ENCODE measurements at regions not wholly inside any gene's neighbourhood (a gene's known extent, or its start where the extent isn't known, plus 50 kb on each side); places are given as distances from the start of the nearest gene placed in this dataset.

DNA sequence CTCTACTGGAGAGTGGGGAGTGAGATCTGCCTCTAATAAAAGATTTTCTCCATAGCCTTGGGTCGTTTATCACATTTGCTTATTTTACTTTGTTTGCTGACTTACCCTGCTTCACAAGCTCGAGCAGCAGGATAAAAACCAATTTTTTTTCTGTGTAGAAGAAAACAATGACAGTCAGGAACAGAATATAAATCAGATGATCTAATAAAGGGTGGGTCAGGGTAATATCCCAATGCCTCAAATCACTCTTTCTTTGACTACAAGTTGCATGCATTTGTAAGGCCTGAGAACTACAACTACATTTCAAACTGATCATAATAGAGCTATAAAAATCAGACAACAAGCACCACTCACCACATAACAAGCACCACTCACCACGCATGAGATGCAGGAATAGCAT, 174.4 kb upstream of the ADARB2 start:
- TF ChIP-seq, protein P1, sequence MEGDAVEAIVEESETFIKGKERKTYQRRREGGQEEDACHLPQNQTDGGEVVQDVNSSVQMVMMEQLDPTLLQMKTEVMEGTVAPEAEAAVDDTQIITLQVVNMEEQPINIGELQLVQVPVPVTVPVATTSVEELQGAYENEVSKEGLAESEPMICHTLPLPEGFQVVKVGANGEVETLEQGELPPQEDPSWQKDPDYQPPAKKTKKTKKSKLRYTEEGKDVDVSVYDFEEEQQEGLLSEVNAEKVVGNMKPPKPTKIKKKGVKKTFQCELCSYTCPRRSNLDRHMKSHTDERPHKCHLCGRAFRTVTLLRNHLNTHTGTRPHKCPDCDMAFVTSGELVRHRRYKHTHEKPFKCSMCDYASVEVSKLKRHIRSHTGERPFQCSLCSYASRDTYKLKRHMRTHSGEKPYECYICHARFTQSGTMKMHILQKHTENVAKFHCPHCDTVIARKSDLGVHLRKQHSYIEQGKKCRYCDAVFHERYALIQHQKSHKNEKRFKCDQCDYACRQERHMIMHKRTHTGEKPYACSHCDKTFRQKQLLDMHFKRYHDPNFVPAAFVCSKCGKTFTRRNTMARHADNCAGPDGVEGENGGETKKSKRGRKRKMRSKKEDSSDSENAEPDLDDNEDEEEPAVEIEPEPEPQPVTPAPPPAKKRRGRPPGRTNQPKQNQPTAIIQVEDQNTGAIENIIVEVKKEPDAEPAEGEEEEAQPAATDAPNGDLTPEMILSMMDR (IDR thresholded peaks at IDR 0.05) = no peak
- TF ChIP-seq POLR2A (IDR thresholded peaks at IDR 0.05) = no peak
